GDM1 (cell line): ENCODE measurements at regions not wholly inside any gene's neighbourhood (a gene's known extent, or its start where the extent isn't known, plus 50 kb on each side); places are given as distances from the start of the nearest gene placed in this dataset.

ENCODE experiments used
- DNase-seq: peaks from one replicate; lab custom pipeline; 2025; lab: John Stamatoyannopoulos, UW

GRCh38 chr5:96590796-96591195 lies 71.4 kb upstream of the CAST start:
- DNase-seq = no peak

GRCh38 chr5:96595300-96596090 lies 66.7 kb upstream of the CAST start:
- no peak for DNase-seq

GRCh38 chr5:96597438-96598020 lies 64.6 kb upstream of the CAST start:
- DNase-seq = no peak

GRCh38 chr5:96601200-96601599 lies 61.0 kb upstream of the CAST start:
- no peak for DNase-seq

GRCh38 chr5:96601715-96602244 lies 60.4 kb upstream of the CAST start:
- peak; percentile 33 for DNase-seq

- DNase-seq = no peak
These were observed 59.4 kb upstream of the CAST start for GRCh38 chr5:96602776-96603175.

GRCh38 chr5:96605144-96605837 lies 56.9 kb upstream of the CAST start:
- DNase-seq = no peak

- DNase-seq = no peak
These were observed 52.8 kb upstream of the CAST start for GRCh38 chr5:96609369-96609768.

GRCh38 chr5:96610747-96611146 lies 51.4 kb upstream of the CAST start:
- no peak for DNase-seq

GRCh38 chr5:96611946-96612345 lies 50.2 kb upstream of the CAST start:
- DNase-seq = no peak
